IPS DF 19.7 (cell line): ENCODE measurements at regions not wholly inside any gene's neighbourhood (a gene's known extent, or its start where the extent isn't known, plus 50 kb on each side); places are given as distances from the start of the nearest gene placed in this dataset.
"Not testable (repeated sequence)": the region's sequence is repeated elsewhere in the genome, so short reads cannot be mapped to it uniquely, and the experiment has no call there.

ENCODE experiments used
- DNase-seq: peaks from one replicate; pipeline ENCODE4 v3.0.0-alpha.2; 2013; ENCODE audit warnings: low read depth, low spot score

GRCh38 chr2:221924576-221924975 is 352.5 kb upstream of the EPHA4 start:
- DNase-seq = no peak

GRCh38 chr2:221915926-221916325 is 343.8 kb upstream of the EPHA4 start:
- DNase-seq = no peak

DNA sequence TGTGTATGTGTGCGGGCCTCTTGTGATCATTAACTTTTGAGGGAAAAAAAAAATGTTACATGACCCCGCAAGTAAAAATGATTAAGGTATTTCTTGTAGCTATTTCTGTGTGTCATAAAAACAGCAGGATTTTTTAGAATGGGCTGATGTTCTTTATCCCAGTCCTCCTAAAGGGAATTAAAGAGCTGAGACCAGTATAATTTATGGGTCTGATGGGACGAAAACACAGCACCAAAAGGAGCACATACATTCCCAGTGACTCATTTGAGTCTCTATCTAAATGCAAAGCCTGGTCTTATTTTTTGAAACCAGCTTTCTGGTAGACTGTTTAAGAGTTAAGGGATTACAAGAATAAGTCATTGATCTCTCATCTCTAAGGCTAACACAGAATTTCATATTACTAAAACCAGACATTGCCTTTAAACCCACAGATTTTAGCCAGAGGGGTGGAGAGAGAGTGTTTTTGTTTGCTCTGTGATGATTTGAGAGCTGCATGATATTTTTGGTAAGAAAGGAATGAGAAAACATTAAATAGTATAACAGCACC is 342.3 kb upstream of the EPHA4 start:
- no peak for DNase-seq

DNA sequence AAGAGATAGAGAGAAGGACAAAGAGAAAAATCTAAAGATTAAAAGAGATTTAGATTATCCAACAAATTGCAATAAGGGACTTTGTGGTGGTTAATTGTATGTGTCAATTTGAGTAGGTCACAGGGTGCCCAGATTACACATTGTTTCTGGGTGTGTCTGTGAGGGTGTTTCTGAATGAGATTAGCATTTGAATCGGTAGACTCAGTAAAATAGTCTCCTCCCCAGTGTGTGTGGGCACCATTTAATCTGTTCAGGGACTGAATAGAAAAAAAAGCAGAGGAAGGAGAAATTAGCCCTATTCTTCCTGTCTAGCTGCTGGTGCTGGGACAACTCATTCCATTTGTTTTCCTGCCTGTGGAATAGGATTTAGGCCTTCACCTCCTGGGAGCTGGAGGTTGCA is 339.8 kb upstream of the EPHA4 start:
- DNase-seq = no peak

DNA sequence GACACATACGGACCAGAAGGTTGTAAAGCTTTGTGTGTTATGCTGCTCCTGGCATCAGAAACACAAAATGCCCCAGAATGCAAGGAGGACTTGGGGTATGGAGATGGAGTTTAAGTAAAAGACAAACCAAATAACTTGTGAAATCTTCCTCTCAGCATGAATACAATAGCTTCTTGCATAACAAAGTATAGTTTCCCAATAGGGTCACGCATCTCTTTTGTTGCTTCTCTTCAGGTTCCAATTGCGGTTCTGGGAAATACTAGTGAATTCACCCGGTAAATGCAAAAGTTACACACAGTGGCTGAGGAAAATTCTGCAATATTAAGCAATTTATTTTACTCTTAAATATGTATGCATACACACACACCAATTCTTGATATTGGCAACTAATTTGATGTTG is 339.2 kb upstream of the EPHA4 start:
- DNase-seq = no peak

- DNase-seq = no peak
Measured at GRCh38 chr2:221908518-221908917, 336.4 kb upstream of the EPHA4 start.

- no peak for DNase-seq
Measured at GRCh38 chr2:221897718-221898117, 325.6 kb upstream of the EPHA4 start.

- no peak for DNase-seq
Measured at GRCh38 chr2:221896505-221897151, 324.5 kb upstream of the EPHA4 start.

GRCh38 chr2:221895366-221896121 is 323.4 kb upstream of the EPHA4 start:
- DNase-seq = no peak

- DNase-seq = no peak
Measured at GRCh38 chr2:221893501-221893900, 321.4 kb upstream of the EPHA4 start.

GRCh38 chr2:221892006-221892405 is 319.9 kb upstream of the EPHA4 start:
- DNase-seq = not testable (repeated sequence)

GRCh38 chr2:221883976-221884375 is 311.9 kb upstream of the EPHA4 start:
- no peak for DNase-seq

DNA sequence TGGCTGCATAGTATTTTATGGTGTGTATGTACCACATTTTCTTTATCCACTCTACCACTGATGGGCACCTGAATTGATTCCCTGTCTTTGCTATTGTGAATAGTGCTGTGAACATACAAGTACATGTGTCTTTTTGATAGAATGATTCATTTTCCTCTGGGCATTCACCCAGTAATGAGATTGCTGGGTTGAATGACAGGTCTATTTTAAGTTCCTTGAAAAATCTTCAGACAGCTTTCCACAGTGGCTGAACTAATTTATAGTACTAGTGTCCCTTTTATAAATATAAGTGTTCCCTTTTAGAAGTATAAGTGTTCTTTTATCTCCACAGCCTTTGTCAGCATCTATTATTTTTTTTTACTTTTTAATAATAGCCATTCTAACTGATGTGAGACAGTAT is 303.9 kb upstream of the EPHA4 start:
- DNase-seq = no peak

DNA sequence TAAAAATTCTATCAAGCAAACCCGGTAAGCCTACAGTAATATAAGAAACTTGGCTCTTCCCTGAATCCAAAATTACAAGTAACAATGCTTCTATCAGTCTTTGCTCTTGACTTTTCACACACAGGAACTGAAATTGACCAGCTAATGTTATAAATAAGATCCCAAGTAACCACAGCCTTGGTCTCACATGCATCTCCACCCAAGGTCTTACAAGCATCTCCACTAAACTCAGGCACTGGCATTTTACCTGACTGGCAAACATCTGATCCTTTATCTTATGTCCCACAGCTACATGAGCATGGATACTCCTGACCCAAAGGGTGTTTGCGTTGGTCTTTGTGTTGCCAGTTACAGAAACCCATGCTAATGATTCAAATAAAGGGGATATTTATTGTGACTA is 302.3 kb upstream of the EPHA4 start:
- no peak for DNase-seq

GRCh38 chr2:221857719-221858118 is 285.6 kb upstream of the EPHA4 start:
- DNase-seq = no peak

GRCh38 chr2:221853297-221853696 is 281.2 kb upstream of the EPHA4 start:
- no peak for DNase-seq

DNA sequence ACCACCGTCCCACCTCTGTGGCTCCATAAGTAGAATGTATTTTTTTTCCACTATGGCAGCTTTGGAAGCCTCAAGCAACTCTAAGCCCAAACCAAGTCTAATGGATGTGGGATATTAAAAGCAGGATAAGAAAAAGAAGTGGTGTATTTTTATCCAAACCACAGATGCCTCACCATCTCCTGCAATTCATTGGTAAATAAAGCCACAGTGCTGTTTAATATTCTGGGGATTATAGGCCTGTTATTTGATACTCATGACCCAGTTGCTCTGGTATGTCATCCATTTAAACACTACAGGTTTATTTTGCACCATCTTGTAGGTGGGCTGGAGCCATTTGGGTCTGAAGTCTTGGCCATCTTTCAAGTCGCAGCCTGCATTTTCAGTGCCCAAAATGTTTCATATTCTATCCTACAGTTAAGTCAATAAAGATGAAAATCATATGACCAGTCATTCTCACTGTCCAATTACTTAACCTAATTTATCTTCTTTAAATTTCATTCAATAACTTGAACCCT is 279.5 kb upstream of the EPHA4 start:
- DNase-seq = no peak

- DNase-seq = no peak
Measured at GRCh38 chr2:221850076-221850475, 278.0 kb upstream of the EPHA4 start.

- DNase-seq = no peak
Measured at GRCh38 chr2:221848286-221848685, 276.2 kb upstream of the EPHA4 start.

DNA sequence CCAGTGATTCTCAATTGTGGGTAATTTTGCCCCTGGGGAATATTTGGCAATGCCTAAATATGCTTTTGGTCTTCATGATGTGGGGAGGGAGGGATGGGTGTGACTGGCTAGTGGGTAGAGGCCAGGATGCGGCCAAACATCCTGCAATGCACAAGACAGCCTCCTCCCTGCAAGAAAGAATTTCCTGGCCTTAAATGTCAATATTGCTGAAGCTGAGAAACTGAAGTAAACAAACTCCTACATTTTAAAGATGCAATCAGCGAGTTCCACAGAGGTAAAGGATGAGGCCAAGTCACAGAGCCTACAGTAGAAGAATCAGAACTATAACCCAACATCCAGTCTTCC is 272.9 kb upstream of the EPHA4 start:
- DNase-seq = no peak

DNA sequence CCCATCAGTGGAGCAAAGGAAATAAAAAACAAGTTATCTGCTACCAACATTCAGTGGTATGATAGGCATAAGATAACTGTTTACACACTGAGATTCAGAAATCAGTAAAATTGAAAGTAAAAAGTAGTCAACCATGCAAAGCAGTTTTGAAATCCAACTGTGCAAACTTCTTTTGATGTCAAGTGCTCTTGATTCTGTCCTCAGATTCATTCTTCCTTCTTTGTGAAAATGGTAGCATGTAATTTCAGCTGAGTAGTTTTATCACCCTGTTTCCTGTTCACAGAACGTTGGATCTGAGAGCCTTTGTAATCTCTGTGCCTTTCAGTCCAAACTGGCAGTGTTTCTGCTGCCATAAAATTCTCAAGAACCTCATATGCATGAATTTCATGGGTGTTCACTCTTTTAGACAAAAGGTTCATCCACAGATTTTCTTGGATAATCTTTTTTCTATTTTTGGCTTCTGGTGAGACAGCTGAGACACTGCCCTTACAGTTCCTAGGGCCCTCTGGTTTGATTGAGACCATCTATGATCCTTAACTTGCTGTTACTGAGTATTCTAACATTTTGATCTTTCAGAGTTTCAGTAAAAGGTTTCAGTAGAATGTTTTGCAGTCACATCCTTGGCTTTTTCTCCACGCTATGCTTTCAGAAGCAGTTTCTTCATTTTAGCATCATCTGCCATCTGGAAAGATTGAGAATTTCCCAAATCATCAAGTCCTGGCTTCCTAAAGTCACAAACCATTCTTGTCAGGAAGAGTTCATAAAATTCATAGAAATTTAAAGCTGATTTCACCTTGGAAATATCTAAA is 272.3 kb upstream of the EPHA4 start:
- no peak for DNase-seq

GRCh38 chr2:221836095-221836494 is 264.0 kb upstream of the EPHA4 start:
- no peak for DNase-seq
